Lower lobe of right lung (tissue), 2 donors: ENCODE measurements at regions not wholly inside any gene's neighbourhood (a gene's known extent, or its start where the extent isn't known, plus 50 kb on each side); places are given as distances from the start of the nearest gene placed in this dataset.
"Not testable (repeated sequence)": the region's sequence is repeated elsewhere in the genome, so short reads cannot be mapped to it uniquely, and the experiment has no call there.

ENCODE experiments used
- ATAC-seq, 2 donors: fragments of 200-7000 bp; cut with Tn5 transposase; one replicate each; pipeline ENCODE4 v1.9.1; 2020 to 2022; ENCODE audit warnings: mild to moderate bottlenecking in 2 of 2, moderate library complexity in 2 of 2
- DNase-seq: peaks from one replicate; pipeline ENCODE4 v3.0.0-alpha.2; 2020
- H3K27ac ChIP-seq: fragments of 200-600 bp; one replicate; pipeline ENCODE4 v1.8.0; 2022
- H3K27me3 ChIP-seq: fragments of 200-600 bp; one replicate; pipeline ENCODE4 v1.8.0; 2022; ENCODE audit warnings: low read depth
- H3K36me3 ChIP-seq: fragments of 200-600 bp; one replicate; pipeline ENCODE4 v1.8.0; 2022; ENCODE audit warnings: mild to moderate bottlenecking
- H3K4me1 ChIP-seq: fragments of 200-600 bp; one replicate; pipeline ENCODE4 v1.8.0; 2022
- H3K4me3 ChIP-seq: fragments of 200-600 bp; one replicate; pipeline ENCODE4 v1.8.0; 2022; ENCODE audit warnings: mild to moderate bottlenecking
- H3K9me3 ChIP-seq: fragments of 200-600 bp; one replicate; pipeline ENCODE4 v1.8.0; 2022
- CTCF ChIP-seq: fragments of 200-600 bp; IDR thresholded peaks from one replicate; pipeline ENCODE4 v1.8.0; 2022; ENCODE audit warnings: antibody characterized with exemption, mild to moderate bottlenecking
- intact Hi-C: fragments of 100-400 bp; cut with DNase I; formaldehyde crosslinking; loops from one replicate; pipeline ENCODE4 v1.11.0; 2022
- donor health status: DM: no; HTN: yes; CAD: no; lungs with severe emphysema.

GRCh38 chr2:144006139-144006538 lies 513.8 kb downstream of the ZEB2 start:
- ATAC-seq: no peak
- no peaks in the 10 kb centered on the region for H3K27me3 ChIP-seq

GRCh38 chr2:144004742-144005141 lies 515.2 kb downstream of the ZEB2 start:
- DNase-seq: no peak
- Histone ChIP-seq H3K9me3 (no peaks in the 10 kb centered on the region), H3K36me3 (no peaks in the 10 kb centered on the region), H3K4me3 (no peak overlapping the region), H3K27me3 (no peaks in the 10 kb centered on the region), H3K27ac (no peak overlapping the region), H3K4me1 (no peaks in the 10 kb centered on the region)
- TF ChIP-seq CTCF: no peak
- no peak for ATAC-seq
- intact Hi-C loops: no loop called here

More at GRCh38 chr2:144006139-144006538, 513.8 kb downstream of the ZEB2 start:
- Histone ChIP-seq H3K4me1 (no peaks in the 10 kb centered on the region), H3K9me3 (no peaks in the 10 kb centered on the region), H3K27ac (no peak overlapping the region), H3K36me3 (no peaks in the 10 kb centered on the region), H3K4me3 (no peak overlapping the region)
- no peak for TF ChIP-seq CTCF
- intact Hi-C loops: no loop called here
- no peak for DNase-seq

- no peak for DNase-seq
- Histone ChIP-seq H3K9me3 (no peaks in the 10 kb centered on the region), H3K27ac (no peak overlapping the region), H3K36me3 (no peaks in the 10 kb centered on the region), H3K4me1 (no peaks in the 10 kb centered on the region), H3K4me3 (no peak overlapping the region), H3K27me3 (no peaks in the 10 kb centered on the region)
- ATAC-seq: no peak
- intact Hi-C loops: no loop called here
- TF ChIP-seq CTCF: no peak
Measured at GRCh38 chr2:144003460-144004075, 516.4 kb downstream of the ZEB2 start.

GRCh38 chr2:143996974-143997373 lies 522.9 kb downstream of the ZEB2 start:
- no peak for TF ChIP-seq CTCF
- H3K27ac ChIP-seq: no peak overlapping the region
- intact Hi-C loops: no loop called here
- no peaks in the 10 kb centered on the region for H3K9me3 ChIP-seq
- H3K27me3 ChIP-seq: no peaks in the 10 kb centered on the region
- H3K4me3 ChIP-seq: no peak overlapping the region
- DNase-seq (no peak), ATAC-seq (no peak)
- no peaks in the 10 kb centered on the region for H3K36me3 ChIP-seq
- H3K4me1 ChIP-seq: no peaks in the 10 kb centered on the region

- no peaks in the 10 kb centered on the region for H3K36me3 ChIP-seq
- TF ChIP-seq CTCF: no peak
- intact Hi-C loops: no loop called here
Measured at GRCh38 chr2:143994961-143995360, 525.0 kb downstream of the ZEB2 start.

GRCh38 chr2:143991596-143991995 lies 528.3 kb downstream of the ZEB2 start:
- H3K4me1 ChIP-seq, H3K9me3 ChIP-seq, H3K27ac ChIP-seq, ATAC-seq, H3K4me3 ChIP-seq, H3K36me3 ChIP-seq, intact Hi-C loops, H3K27me3 ChIP-seq, DNase-seq: not testable (repeated sequence)

More at GRCh38 chr2:143994961-143995360, 525.0 kb downstream of the ZEB2 start:
- Histone ChIP-seq H3K27me3 (no peaks in the 10 kb centered on the region), H3K4me3 (no peak overlapping the region), H3K4me1 (no peaks in the 10 kb centered on the region), H3K27ac (no peak overlapping the region), H3K9me3 (no peaks in the 10 kb centered on the region)
- no peak for ATAC-seq
- DNase-seq: no peak
